ENCODE measurements at regions not wholly inside any gene's neighbourhood (a gene's known extent, or its start where the extent isn't known, plus 50 kb on each side); places are given as distances from the start of the nearest gene placed in this dataset.

GRCh38 chr2:158042666-158043065, 59.0 kb upstream of the UPP2 start:
- no peak for TF ChIP-seq CTCF (IDR thresholded peaks at IDR 0.05; ENCODE audit: low read length, missing control alignments)
- H3K4me3 ChIP-seq (replicated peaks; ENCODE audit: low read depth, low read length), result no peak overlapping the region
- DNase-seq (ENCODE audit: low read depth), result no peak

GRCh38 chr2:158042245-158042644, 59.4 kb upstream of the UPP2 start:
- no peak for DNase-seq (ENCODE audit: low read depth)
- no peak overlapping the region for H3K4me3 ChIP-seq (replicated peaks; ENCODE audit: low read depth, low read length)
- TF ChIP-seq CTCF (IDR thresholded peaks at IDR 0.05; ENCODE audit: low read length, missing control alignments), result no peak

GRCh38 chr2:158041400-158041799, 60.3 kb upstream of the UPP2 start:
- no peak for DNase-seq (ENCODE audit: low read depth)
- TF ChIP-seq CTCF (IDR thresholded peaks at IDR 0.05; ENCODE audit: low read length, missing control alignments), result no peak
- no peak overlapping the region for H3K4me3 ChIP-seq (replicated peaks; ENCODE audit: low read depth, low read length)

- no peak for TF ChIP-seq CTCF (IDR thresholded peaks at IDR 0.05; ENCODE audit: low read length, missing control alignments)
- H3K4me3 ChIP-seq (replicated peaks; ENCODE audit: low read depth, low read length), result no peak overlapping the region
- DNase-seq (ENCODE audit: low read depth), result no peak
Measured at GRCh38 chr2:158038901-158039300, 62.8 kb upstream of the UPP2 start.

DNA sequence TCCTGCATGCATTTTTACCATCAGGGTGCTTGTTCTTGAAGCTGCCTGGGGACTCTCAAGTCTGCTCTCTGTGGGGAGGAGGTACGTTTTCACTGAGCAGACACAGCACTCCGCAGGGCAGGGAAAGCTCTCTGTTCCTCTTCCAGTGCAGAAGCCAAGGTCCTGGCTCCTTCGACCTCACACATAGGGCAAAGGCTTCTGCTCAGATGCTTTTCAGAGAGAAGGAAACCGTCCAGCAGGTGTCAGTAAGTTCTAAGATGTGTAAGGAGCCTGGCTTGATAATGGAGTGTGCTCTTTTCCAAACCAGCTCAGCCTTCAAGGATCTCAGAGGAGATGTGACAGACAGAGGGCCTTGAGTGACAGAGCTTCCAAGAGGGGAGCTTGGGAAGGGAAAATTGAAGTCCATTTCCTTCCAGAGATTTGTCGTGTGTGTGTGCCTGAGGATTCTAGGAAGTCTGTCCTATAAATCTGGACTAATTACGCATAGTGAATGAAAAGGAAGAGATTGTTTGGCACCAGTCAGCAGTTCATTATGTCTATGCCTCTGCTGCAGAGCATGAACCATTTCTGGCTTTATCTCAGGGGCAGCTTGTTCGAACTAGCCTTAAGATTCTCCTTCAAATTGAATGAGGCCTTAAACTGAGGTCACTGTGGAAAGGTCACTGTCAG, 67.3 kb upstream of the UPP2 start:
- peak; percentile 66 for DNase-seq (ENCODE audit: low read depth)
- peak; percentile 49 for TF ChIP-seq CTCF (IDR thresholded peaks at IDR 0.05; ENCODE audit: low read length, missing control alignments)
- no peak overlapping the region for H3K4me3 ChIP-seq (replicated peaks; ENCODE audit: low read depth, low read length)

- no peak for TF ChIP-seq CTCF (IDR thresholded peaks at IDR 0.05; ENCODE audit: low read length, missing control alignments)
- H3K4me3 ChIP-seq (replicated peaks; ENCODE audit: low read depth, low read length), result no peak overlapping the region
- DNase-seq (ENCODE audit: low read depth), result no peak
Measured at GRCh38 chr2:158031371-158031770, 70.3 kb upstream of the UPP2 start.

Data from fibroblast of pulmonary artery (primary cell).